ENCODE measurements at regions not wholly inside any gene's neighbourhood (a gene's known extent, or its start where the extent isn't known, plus 50 kb on each side); places are given as distances from the start of the nearest gene placed in this dataset.

GRCh38 chr2:65536596-65536995, 104.2 kb upstream of the SPRED2 start:
- intact Hi-C loops (cut with micrococcal nuclease) = no loop called here
- WGBS (ENCODE audit: insufficient coverage) = 100% methylated on average over 1 of the region's 4 CpGs
- no peak overlapping the region for H2AFZ ChIP-seq (ENCODE audit: insufficient read depth, low read depth, low read length, poor library complexity, severe bottlenecking)
- no peaks in the 10 kb centered on the region for H4K20me1 ChIP-seq (ENCODE audit: insufficient read depth, low read length)
- H3K4me1 ChIP-seq (ENCODE audit: control insufficient read depth in 1 of 2, insufficient read depth in 2 of 2, low read length in 2 of 2) = no peaks in the 10 kb centered on the region
- no peak overlapping the region for H3K9ac ChIP-seq (ENCODE audit: insufficient read depth, low read length, poor library complexity, severe bottlenecking)
- no peak overlapping the region for H3K4me3 Mint-ChIP-seq
- TF ChIP-seq CTCF (IDR thresholded peaks at IDR 0.05) = no peak
- H3K36me3 Mint-ChIP-seq = no peaks in the 10 kb centered on the region
- DNase-seq = no peak
- H3K9me3 ChIP-seq (replicated peaks in 1 of 2; ENCODE audit: control insufficient read depth in 1 of 2, insufficient read depth in 1 of 2, low read length in 2 of 2) = no peaks in the 10 kb centered on the region
- no peaks in the 10 kb centered on the region for H3K36me3 ChIP-seq (replicated peaks in 1 of 2; ENCODE audit: control insufficient read depth in 1 of 2, insufficient read depth in 2 of 2, low read length in 2 of 2)
- no peaks in the 10 kb centered on the region for H3K79me2 ChIP-seq (ENCODE audit: insufficient read depth, low read length)
- H3K27ac ChIP-seq (ENCODE audit: low read depth in 1 of 2, low read length in 2 of 2) = no peak overlapping the region
- no peaks in the 10 kb centered on the region for H3K27me3 ChIP-seq (ENCODE audit: control insufficient read depth in 2 of 2, insufficient read depth in 2 of 2, low read length in 2 of 2)
- H3K9me3 Mint-ChIP-seq = peaks cover 0 to 1% (median 0%) of the 10 kb centered on the region in 7 donors
- H3K27me3 Mint-ChIP-seq (ENCODE audit: low read depth in 3 of 3) = peaks cover 2 to 4% (median 4%) of the 10 kb centered on the region in 3 donors
- no peak overlapping the region for H3K4me3 ChIP-seq (replicated peaks in 1 of 3; ENCODE audit: low read depth in 2 of 3, low read length in 3 of 3)
- H3K27ac Mint-ChIP-seq = no peak overlapping the region
- H3K4me1 Mint-ChIP-seq = no peaks in the 10 kb centered on the region
- no peak overlapping the region for H3K4me2 ChIP-seq (replicated peaks; ENCODE audit: extremely low read depth, low read length, poor library complexity, severe bottlenecking)

- 100% methylated on average over 3 of the region's 4 CpGs for WGBS (ENCODE audit: insufficient coverage)
- H3K27me3 Mint-ChIP-seq (ENCODE audit: low read depth in 3 of 3) = peaks cover 2% of the 10 kb centered on the region in 3 donors
- H3K4me1 Mint-ChIP-seq = no peaks in the 10 kb centered on the region
- H3K9ac ChIP-seq (ENCODE audit: insufficient read depth, low read length, poor library complexity, severe bottlenecking) = no peak overlapping the region
- intact Hi-C loops (cut with micrococcal nuclease) = no loop called here
- no peak overlapping the region for H3K4me3 Mint-ChIP-seq
- TF ChIP-seq CTCF (IDR thresholded peaks at IDR 0.05) = no peak
- no peaks in the 10 kb centered on the region for H3K4me1 ChIP-seq (ENCODE audit: control insufficient read depth in 1 of 2, insufficient read depth in 2 of 2, low read length in 2 of 2)
- no peak overlapping the region for H2AFZ ChIP-seq (ENCODE audit: insufficient read depth, low read depth, low read length, poor library complexity, severe bottlenecking)
- H3K4me3 ChIP-seq (replicated peaks in 1 of 3; ENCODE audit: low read depth in 2 of 3, low read length in 3 of 3) = no peak overlapping the region
- no peak for DNase-seq
- H3K36me3 ChIP-seq (replicated peaks in 1 of 2; ENCODE audit: control insufficient read depth in 1 of 2, insufficient read depth in 2 of 2, low read length in 2 of 2) = no peaks in the 10 kb centered on the region
- no peaks in the 10 kb centered on the region for H3K27me3 ChIP-seq (ENCODE audit: control insufficient read depth in 2 of 2, insufficient read depth in 2 of 2, low read length in 2 of 2)
- no peak overlapping the region for H3K27ac ChIP-seq (ENCODE audit: low read depth in 1 of 2, low read length in 2 of 2)
- H4K20me1 ChIP-seq (ENCODE audit: insufficient read depth, low read length) = no peaks in the 10 kb centered on the region
- peaks cover 0 to 1% (median 0%) of the 10 kb centered on the region in 7 donors for H3K9me3 Mint-ChIP-seq
- no peak overlapping the region for H3K27ac Mint-ChIP-seq
- no peak overlapping the region for H3K4me2 ChIP-seq (replicated peaks; ENCODE audit: extremely low read depth, low read length, poor library complexity, severe bottlenecking)
- H3K9me3 ChIP-seq (replicated peaks in 1 of 2; ENCODE audit: control insufficient read depth in 1 of 2, insufficient read depth in 1 of 2, low read length in 2 of 2) = no peaks in the 10 kb centered on the region
- no peaks in the 10 kb centered on the region for H3K36me3 Mint-ChIP-seq
- no peaks in the 10 kb centered on the region for H3K79me2 ChIP-seq (ENCODE audit: insufficient read depth, low read length)
Observed at GRCh38 chr2:65532937-65533336, 100.5 kb upstream of the SPRED2 start.

All from CD14-positive monocyte (primary cell).